WTC11 (cell line): ENCODE measurements at regions not wholly inside any gene's neighbourhood (a gene's known extent, or its start where the extent isn't known, plus 50 kb on each side); places are given as distances from the start of the nearest gene placed in this dataset.

Source experiments
- ATAC-seq: fragments of 200-7000 bp; cut with Tn5 transposase; 2 replicates; pipeline ENCODE4 v1.10.0; 2021; ENCODE audit warnings: mild to moderate bottlenecking, moderate library complexity
- CTCF ChIA-PET: fragments of 300-600 bp; sonication (Branson Sonifier 250); formaldehyde crosslinking; loops from one replicate; lab custom pipeline; 2021; ENCODE audit warnings: antibody characterized with exemption; lab: Charles Lee
- POLR2A ChIA-PET: fragments of 350-600 bp; sonication (Branson Sonifier 250); formaldehyde crosslinking; loops from one replicate; lab custom pipeline; 2021; ENCODE audit warnings: antibody characterized with exemption; lab: Charles Lee
- DNase-seq: peaks from one replicate; pipeline ENCODE4 v3.0.0; 2021; ENCODE audit warnings: low spot score
- H3K27ac Mint-ChIP-seq: 2 replicates; pipeline ENCODE4 v1.8.0; 2021; ENCODE audit warnings: mixed read lengths
- H3K27me3 Mint-ChIP-seq: 2 replicates; pipeline ENCODE4 v1.8.0; 2021; ENCODE audit warnings: low read depth, mild to moderate bottlenecking, moderate library complexity, mixed read lengths
- H3K36me3 Mint-ChIP-seq: 2 replicates; pipeline ENCODE4 v1.8.0; 2021; ENCODE audit warnings: mixed read lengths
- H3K4me1 Mint-ChIP-seq: 2 replicates; pipeline ENCODE4 v1.8.0; 2022; ENCODE audit warnings: mixed read lengths
- H3K4me3 Mint-ChIP-seq: 2 replicates; pipeline ENCODE4 v1.8.0; 2021; ENCODE audit warnings: mild to moderate bottlenecking, moderate library complexity, mixed read lengths
- H3K9me3 Mint-ChIP-seq: 2 replicates; pipeline ENCODE4 v1.8.0; 2021; ENCODE audit warnings: mixed read lengths
- ATF6 ChIP-seq: sonication (generic); formaldehyde crosslinking; IDR thresholded peaks from 2 replicates; pipeline ENCODE4 v1.8.1; 2023; ENCODE audit warnings: mild to moderate bottlenecking, missing genetic modification reagents
- CDX4 ChIP-seq: fragments of 250-450 bp; sonication (Bioruptor Pico); IDR thresholded peaks from 2 replicates; pipeline ENCODE4 v1.9.0; 2021; ENCODE audit warnings: moderate library complexity, mild to moderate bottlenecking, inconsistent platforms, borderline replicate concordance
- CTCF ChIP-seq: fragments of 200-600 bp; IDR thresholded peaks from 2 replicates; pipeline ENCODE4 v1.8.0; 2022; ENCODE audit warnings: antibody characterized with exemption
- E2F4 ChIP-seq: sonication (generic); formaldehyde crosslinking; IDR thresholded peaks from 2 replicates; pipeline ENCODE4 v1.8.1; 2022; ENCODE audit warnings: low read depth, mild to moderate bottlenecking, moderate library complexity, missing genetic modification reagents, borderline replicate concordance
- E2F5 ChIP-seq: sonication (generic); formaldehyde crosslinking; IDR thresholded peaks from 2 replicates; pipeline ENCODE4 v1.8.1; 2022; ENCODE audit warnings: mild to moderate bottlenecking, moderate library complexity, missing genetic modification reagents
- EMX1 ChIP-seq: fragments of 250-450 bp; sonication (Bioruptor Pico); IDR thresholded peaks from 2 replicates; pipeline ENCODE4 v1.8.0; 2021; ENCODE audit warnings: mild to moderate bottlenecking
- ERG ChIP-seq: fragments of 250-450 bp; sonication (Bioruptor Pico); IDR thresholded peaks from 2 replicates; pipeline ENCODE4 v1.8.0; 2021; ENCODE audit warnings: mild to moderate bottlenecking
- FOXK1 ChIP-seq: sonication (generic); formaldehyde crosslinking; IDR thresholded peaks from 2 replicates; pipeline ENCODE4 v1.8.0; 2022; ENCODE audit warnings: mild to moderate bottlenecking, moderate library complexity, missing genetic modification reagents
- IRF1 ChIP-seq: sonication (generic); formaldehyde crosslinking; IDR thresholded peaks from 2 replicates; pipeline ENCODE4 v1.8.0; 2023; ENCODE audit warnings: missing genetic modification reagents
- JUN ChIP-seq: sonication (generic); formaldehyde crosslinking; IDR thresholded peaks from 2 replicates; pipeline ENCODE4 v1.8.0; 2023; ENCODE audit warnings: mild to moderate bottlenecking, missing genetic modification reagents
- MAX ChIP-seq: sonication (generic); formaldehyde crosslinking; IDR thresholded peaks from 2 replicates; pipeline ENCODE4 v1.8.0; 2022; ENCODE audit warnings: mild to moderate bottlenecking, missing genetic modification reagents
- SP1 ChIP-seq: sonication (generic); formaldehyde crosslinking; conservative IDR thresholded peaks from 2 replicates; pipeline ENCODE4 v1.8.1; 2022; ENCODE audit warnings: missing genetic modification reagents
- ZBTB21 ChIP-seq: sonication (generic); formaldehyde crosslinking; IDR thresholded peaks from 2 replicates; pipeline ENCODE4 v1.8.1; 2023; ENCODE audit warnings: mild to moderate bottlenecking, missing genetic modification reagents, borderline replicate concordance
- ZBTB43 ChIP-seq: sonication (generic); formaldehyde crosslinking; IDR thresholded peaks from 2 replicates; pipeline ENCODE4 v1.8.1; 2023; ENCODE audit warnings: mild to moderate bottlenecking, missing genetic modification reagents
- ZNF121 ChIP-seq: sonication (generic); formaldehyde crosslinking; IDR thresholded peaks from 2 replicates; pipeline ENCODE4 v1.8.0; 2023; ENCODE audit warnings: missing genetic modification reagents
- ZNF281 ChIP-seq: sonication (generic); formaldehyde crosslinking; IDR thresholded peaks from 2 replicates; pipeline ENCODE4 v1.8.0; 2023; ENCODE audit warnings: mild to moderate bottlenecking, missing genetic modification reagents
- ZNF671 ChIP-seq: fragments of 250-450 bp; sonication (Bioruptor Pico); IDR thresholded peaks from 2 replicates; pipeline ENCODE4 v1.8.0; 2021; ENCODE audit warnings: mild to moderate bottlenecking

- TF ChIP-seq ERG (CRISPR knock-in tag) = no peak
- no peak for TF ChIP-seq ZNF281
- no peak for TF ChIP-seq ZNF121
- TF ChIP-seq CDX4 (CRISPR knock-in tag) = no peak
- TF ChIP-seq ZBTB21 (CRISPR knock-in tag) = no peak
- TF ChIP-seq ZBTB43 (CRISPR knock-in tag) = no peak
Measured at GRCh38 chr2:18993756-18994338, 364.6 kb downstream of the OSR1 start (continued).

GRCh38 chr2:18991177-18992168 is 366.9 kb downstream of the OSR1 start:
- H3K9me3 Mint-ChIP-seq = no peaks in the 10 kb centered on the region
- H3K27me3 Mint-ChIP-seq = no peaks in the 10 kb centered on the region
- no peaks in the 10 kb centered on the region for H3K36me3 Mint-ChIP-seq
- H3K27ac Mint-ChIP-seq = no peak overlapping the region
- POLR2A ChIA-PET = no interaction called here
- H3K4me1 Mint-ChIP-seq = peaks cover 26% of the 10 kb centered on the region
- H3K4me3 Mint-ChIP-seq = no peak overlapping the region
- DNase-seq (no peak), ATAC-seq (no peak)
- CTCF ChIA-PET = no interaction called here
- TF ChIP-seq EMX1 (CRISPR knock-in tag) (no peak), ZBTB43 (CRISPR knock-in tag) (no peak), MAX (no peak), CTCF (no peak), E2F4 (CRISPR knock-in tag) (no peak), ZNF671 (CRISPR knock-in tag) (no peak), ATF6 (CRISPR knock-in tag) (no peak), E2F5 (CRISPR knock-in tag) (no peak), SP1 (CRISPR knock-in tag) (no peak), IRF1 (CRISPR knock-in tag) (no peak), FOXK1 (CRISPR knock-in tag) (no peak), JUN (CRISPR knock-in tag) (no peak)
